ENCODE measurements at regions not wholly inside any gene's neighbourhood (a gene's known extent, or its start where the extent isn't known, plus 50 kb on each side); places are given as distances from the start of the nearest gene placed in this dataset.

- DNase-seq (no peak), ATAC-seq (no peak)
- Histone ChIP-seq H3K4me1 (no peaks in the 10 kb centered on the region), H3K9me3 (no peaks in the 10 kb centered on the region), H3K4me3 (no peak overlapping the region), H3K27me3 (no peaks in the 10 kb centered on the region), H3K27ac (no peak overlapping the region), H3K36me3 (replicated peaks in 1 of 2; ENCODE audit: insufficient read depth in 1 of 2, low read depth in 2 of 2) (no peaks in the 10 kb centered on the region)
- WGBS, 2 donors: 65 to 79% methylated on average over 3 of the region's 3 CpGs
- TF ChIP-seq CTCF (IDR thresholded peaks at IDR 0.05) (no peak), POLR2A (IDR thresholded peaks at IDR 0.05) (no peak)
- intact Hi-C loops (cut with DNase I): no loop called here
Measured at GRCh38 chr4:4639370-4639769, 97.5 kb upstream of the STX18 start.

- H3K27ac ChIP-seq: no peak overlapping the region
- H3K9me3 ChIP-seq: no peaks in the 10 kb centered on the region
- H3K27me3 ChIP-seq: no peaks in the 10 kb centered on the region
- WGBS, 2 donors: 81 to 94% methylated on average over 5 of the region's 5 CpGs
- no peaks in the 10 kb centered on the region for H3K36me3 ChIP-seq (replicated peaks in 1 of 2; ENCODE audit: insufficient read depth in 1 of 2, low read depth in 2 of 2)
- DNase-seq (no peak), ATAC-seq (no peak)
- H3K4me3 ChIP-seq: no peak overlapping the region
- TF ChIP-seq POLR2A (IDR thresholded peaks at IDR 0.05) (no peak), CTCF (IDR thresholded peaks at IDR 0.05) (no peak)
- no peaks in the 10 kb centered on the region for H3K4me1 ChIP-seq
- intact Hi-C loops (cut with DNase I): no loop called here
Measured at GRCh38 chr4:4637710-4638109, 95.9 kb upstream of the STX18 start.

- Histone ChIP-seq H3K36me3 (replicated peaks in 1 of 2; ENCODE audit: insufficient read depth in 1 of 2, low read depth in 2 of 2) (no peaks in the 10 kb centered on the region), H3K4me3 (no peak overlapping the region), H3K4me1 (no peaks in the 10 kb centered on the region), H3K27me3 (no peaks in the 10 kb centered on the region), H3K27ac (no peak overlapping the region), H3K9me3 (no peaks in the 10 kb centered on the region)
- intact Hi-C loops (cut with DNase I): no loop called here
- DNase-seq (no peak), ATAC-seq (no peak)
- TF ChIP-seq POLR2A (IDR thresholded peaks at IDR 0.05) (no peak), CTCF (IDR thresholded peaks at IDR 0.05) (no peak)
- 84 to 95% methylated on average over 3 of the region's 3 CpGs for WGBS, 2 donors
Measured at GRCh38 chr4:4633431-4633830, 91.6 kb upstream of the STX18 start.

GRCh38 chr4:4631150-4631549, 89.3 kb upstream of the STX18 start:
- Histone ChIP-seq H3K4me1 (no peaks in the 10 kb centered on the region), H3K27ac (no peak overlapping the region), H3K27me3 (no peaks in the 10 kb centered on the region), H3K4me3 (no peak overlapping the region), H3K9me3 (no peaks in the 10 kb centered on the region), H3K36me3 (replicated peaks in 1 of 2; ENCODE audit: insufficient read depth in 1 of 2, low read depth in 2 of 2) (no peaks in the 10 kb centered on the region)
- TF ChIP-seq CTCF (IDR thresholded peaks at IDR 0.05): no peak
- no peak for TF ChIP-seq POLR2A (IDR thresholded peaks at IDR 0.05)
- no peak for ATAC-seq
- DNase-seq: no peak
- intact Hi-C loops (cut with DNase I): no loop called here

- Histone ChIP-seq H3K36me3 (replicated peaks in 1 of 2; ENCODE audit: insufficient read depth in 1 of 2, low read depth in 2 of 2) (no peaks in the 10 kb centered on the region), H3K9me3 (no peaks in the 10 kb centered on the region), H3K4me3 (no peak overlapping the region), H3K27ac (no peak overlapping the region), H3K4me1 (no peaks in the 10 kb centered on the region), H3K27me3 (no peaks in the 10 kb centered on the region)
- intact Hi-C loops (cut with DNase I): no loop called here
- ATAC-seq (no peak), DNase-seq (no peak)
- 85 to 95% methylated on average over 2 of the region's 2 CpGs for WGBS, 2 donors
- TF ChIP-seq POLR2A (IDR thresholded peaks at IDR 0.05) (no peak), CTCF (IDR thresholded peaks at IDR 0.05) (no peak)
Measured at GRCh38 chr4:4627906-4628305, 86.1 kb upstream of the STX18 start.

All from body of pancreas (tissue), 4 donors.